GM13976 (cell line): ENCODE measurements at regions not wholly inside any gene's neighbourhood (a gene's known extent, or its start where the extent isn't known, plus 50 kb on each side); places are given as distances from the start of the nearest gene placed in this dataset.
"Not testable (repeated sequence)": the region's sequence is repeated elsewhere in the genome, so short reads cannot be mapped to it uniquely, and the experiment has no call there.

Experiments
- DNase-seq: peaks from one replicate; pipeline ENCODE4 v3.0.0; 2012; ENCODE audit warnings: low spot score
- CTCF ChIP-seq: IDR thresholded peaks from 2 replicates; pipeline ENCODE4 v1.5.1; 2012; ENCODE audit warnings: borderline replicate concordance, mild to moderate bottlenecking; ENCODE audit not compliant: insufficient read depth; ENCODE audit errors: extremely low read depth, missing control alignments, control extremely low read depth
- in situ Hi-C: fragments of 300-500 bp; cut with MboI; formaldehyde crosslinking; loops from one replicate; pipeline ENCODE4 v1.12.0; 2022; ENCODE audit warnings: low sequenced_read_pairs, mixed read lengths, inconsistent platforms; ENCODE audit not compliant: unreplicated experiment

- DNase-seq, result no peak
- TF ChIP-seq CTCF, result no peak
- in situ Hi-C loops, result no loop called here
Measured at GRCh38 chr2:184993746-184994145, 395.4 kb downstream of the ZNF804A start.

GRCh38 chr2:185006481-185006880, 408.2 kb downstream of the ZNF804A start:
- DNase-seq, result no peak
- TF ChIP-seq CTCF, result no peak
- in situ Hi-C loops, result no loop called here

- in situ Hi-C loops, result no loop called here
- DNase-seq, result no peak
- no peak for TF ChIP-seq CTCF
Measured at GRCh38 chr2:185012643-185013042, 414.3 kb downstream of the ZNF804A start.

- in situ Hi-C loops, result no loop called here
- no peak for DNase-seq
- TF ChIP-seq CTCF, result no peak
Measured at GRCh38 chr2:185014076-185014475, 415.7 kb downstream of the ZNF804A start.

GRCh38 chr2:185025891-185026290, 427.6 kb downstream of the ZNF804A start:
- in situ Hi-C loops, DNase-seq: not testable (repeated sequence)

GRCh38 chr2:185035906-185036305, 437.6 kb downstream of the ZNF804A start:
- TF ChIP-seq CTCF, result no peak
- no peak for DNase-seq
- in situ Hi-C loops, result no loop called here

- DNase-seq, result no peak
- no peak for TF ChIP-seq CTCF
- in situ Hi-C loops, result no loop called here
Measured at GRCh38 chr2:185044323-185044874, 446.1 kb downstream of the ZNF804A start.
